ENCODE measurements at regions not wholly inside any gene's neighbourhood (a gene's known extent, or its start where the extent isn't known, plus 50 kb on each side); places are given as distances from the start of the nearest gene placed in this dataset.

DNA sequence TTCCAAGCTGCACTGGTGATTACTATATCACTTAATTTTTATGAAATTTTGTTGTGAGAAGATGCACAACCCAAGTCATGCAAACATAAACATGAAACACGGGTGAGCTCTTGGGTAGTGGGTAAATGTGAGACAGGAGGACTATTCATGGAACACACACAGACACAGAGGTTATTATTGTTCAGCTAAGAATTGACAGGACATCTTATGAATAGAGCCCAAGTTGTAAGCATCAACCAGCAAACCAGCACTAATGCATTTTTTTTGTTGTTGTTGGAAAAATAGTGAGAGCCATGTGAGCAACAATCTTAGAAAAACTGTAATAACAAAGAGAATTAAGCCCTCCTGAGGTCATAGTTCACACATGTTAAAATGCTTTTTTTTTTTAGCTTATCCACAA is 1179.7 kb downstream of the GATA3 start:
- no peak for TF ChIP-seq POLR2A (IDR thresholded peaks at IDR 0.05; ENCODE audit: borderline replicate concordance, extremely low read depth, insufficient read depth, insufficient read length)
- no peak for TF ChIP-seq YY1 (IDR thresholded peaks at IDR 0.05; ENCODE audit: extremely low read depth, insufficient replicate concordance, low read depth, low read length)
- no peak for TF ChIP-seq EZH2 (IDR thresholded peaks at IDR 0.05)

Data from HCT116 (cell line).